ENCODE measurements at regions not wholly inside any gene's neighbourhood (a gene's known extent, or its start where the extent isn't known, plus 50 kb on each side); places are given as distances from the start of the nearest gene placed in this dataset.

- TF ChIP-seq ZFX (IDR thresholded peaks at IDR 0.05) (no peak), CTCF (conservative IDR thresholded peaks at IDR 0.05) (no peak)
These were observed 88.0 kb downstream of the ZNF280B start for GRCh38 chr22:22420580-22420979.

Data from C4-2B (cell line).